ENCODE measurements at regions not wholly inside any gene's neighbourhood (a gene's known extent, or its start where the extent isn't known, plus 50 kb on each side); places are given as distances from the start of the nearest gene placed in this dataset.

GRCh38 chr10:3363311-3364045 lies 190.9 kb upstream of the PITRM1 start:
- Mint-ChIP-seq H3K9me3 (peaks cover 22% of the 10 kb centered on the region), H3K27ac (no peak overlapping the region), H3K27me3 (ENCODE audit: low read depth) (peaks cover 8% of the 10 kb centered on the region), H3K4me1 (ENCODE audit: low read depth) (no peaks in the 10 kb centered on the region), H3K36me3 (ENCODE audit: low read depth) (no peaks in the 10 kb centered on the region), H3K4me3 (no peak overlapping the region)

GRCh38 chr10:3362394-3362793 lies 189.8 kb upstream of the PITRM1 start:
- no peaks in the 10 kb centered on the region for H3K36me3 Mint-ChIP-seq (ENCODE audit: low read depth)
- peaks cover 22% of the 10 kb centered on the region for H3K9me3 Mint-ChIP-seq
- no peak overlapping the region for H3K27ac Mint-ChIP-seq
- no peaks in the 10 kb centered on the region for H3K4me1 Mint-ChIP-seq (ENCODE audit: low read depth)
- H3K4me3 Mint-ChIP-seq, result no peak overlapping the region
- H3K27me3 Mint-ChIP-seq (ENCODE audit: low read depth), result peaks cover 16% of the 10 kb centered on the region

- Mint-ChIP-seq H3K4me1 (ENCODE audit: low read depth) (no peaks in the 10 kb centered on the region), H3K27ac (no peak overlapping the region), H3K27me3 (ENCODE audit: low read depth) (peaks cover 16% of the 10 kb centered on the region), H3K4me3 (no peak overlapping the region), H3K36me3 (ENCODE audit: low read depth) (no peaks in the 10 kb centered on the region), H3K9me3 (peaks cover 22% of the 10 kb centered on the region)
Observed at GRCh38 chr10:3361640-3362039, 189.1 kb upstream of the PITRM1 start.

GRCh38 chr10:3357737-3358136 lies 185.2 kb upstream of the PITRM1 start:
- peaks cover 20% of the 10 kb centered on the region for H3K27me3 Mint-ChIP-seq (ENCODE audit: low read depth)
- H3K4me3 Mint-ChIP-seq, result no peak overlapping the region
- no peaks in the 10 kb centered on the region for H3K36me3 Mint-ChIP-seq (ENCODE audit: low read depth)
- H3K27ac Mint-ChIP-seq, result no peak overlapping the region
- peaks cover 21% of the 10 kb centered on the region for H3K9me3 Mint-ChIP-seq
- H3K4me1 Mint-ChIP-seq (ENCODE audit: low read depth), result no peaks in the 10 kb centered on the region

- no peaks in the 10 kb centered on the region for H3K36me3 Mint-ChIP-seq (ENCODE audit: low read depth)
- H3K4me1 Mint-ChIP-seq (ENCODE audit: low read depth), result no peaks in the 10 kb centered on the region
- peaks cover 20% of the 10 kb centered on the region for H3K27me3 Mint-ChIP-seq (ENCODE audit: low read depth)
- H3K9me3 Mint-ChIP-seq, result peaks cover 8% of the 10 kb centered on the region
- H3K27ac Mint-ChIP-seq, result no peak overlapping the region
- H3K4me3 Mint-ChIP-seq, result no peak overlapping the region
Observed at GRCh38 chr10:3355536-3355935, 183.0 kb upstream of the PITRM1 start.

- Mint-ChIP-seq H3K27me3 (ENCODE audit: low read depth) (peaks cover 28% of the 10 kb centered on the region), H3K4me1 (ENCODE audit: low read depth) (no peaks in the 10 kb centered on the region), H3K27ac (no peak overlapping the region), H3K4me3 (no peak overlapping the region), H3K9me3 (peaks cover 3% of the 10 kb centered on the region), H3K36me3 (ENCODE audit: low read depth) (no peaks in the 10 kb centered on the region)
Observed at GRCh38 chr10:3354174-3354900, 181.8 kb upstream of the PITRM1 start.

- no peak overlapping the region for H3K4me3 Mint-ChIP-seq
- no peak overlapping the region for H3K27ac Mint-ChIP-seq
- no peaks in the 10 kb centered on the region for H3K36me3 Mint-ChIP-seq (ENCODE audit: low read depth)
- no peaks in the 10 kb centered on the region for H3K9me3 Mint-ChIP-seq
- H3K27me3 Mint-ChIP-seq (ENCODE audit: low read depth), result peaks cover 23% of the 10 kb centered on the region
- no peaks in the 10 kb centered on the region for H3K4me1 Mint-ChIP-seq (ENCODE audit: low read depth)
Observed at GRCh38 chr10:3353235-3353634, 180.7 kb upstream of the PITRM1 start.

- Mint-ChIP-seq H3K4me3 (no peak overlapping the region), H3K4me1 (ENCODE audit: low read depth) (no peaks in the 10 kb centered on the region), H3K27me3 (ENCODE audit: low read depth) (peaks cover 23% of the 10 kb centered on the region), H3K36me3 (ENCODE audit: low read depth) (no peaks in the 10 kb centered on the region), H3K27ac (no peak overlapping the region), H3K9me3 (no peaks in the 10 kb centered on the region)
Observed at GRCh38 chr10:3350617-3351258, 178.2 kb upstream of the PITRM1 start.

- peaks cover 28% of the 10 kb centered on the region for H3K27me3 Mint-ChIP-seq (ENCODE audit: low read depth)
- no peak overlapping the region for H3K4me3 Mint-ChIP-seq
- H3K36me3 Mint-ChIP-seq (ENCODE audit: low read depth), result no peaks in the 10 kb centered on the region
- no peaks in the 10 kb centered on the region for H3K9me3 Mint-ChIP-seq
- no peaks in the 10 kb centered on the region for H3K4me1 Mint-ChIP-seq (ENCODE audit: low read depth)
- H3K27ac Mint-ChIP-seq, result no peak overlapping the region
Observed at GRCh38 chr10:3350205-3350604, 177.6 kb upstream of the PITRM1 start.

- H3K27me3 Mint-ChIP-seq (ENCODE audit: low read depth), result peaks cover 31% of the 10 kb centered on the region
- no peaks in the 10 kb centered on the region for H3K9me3 Mint-ChIP-seq
- no peak overlapping the region for H3K4me3 Mint-ChIP-seq
- no peak overlapping the region for H3K27ac Mint-ChIP-seq
- H3K4me1 Mint-ChIP-seq (ENCODE audit: low read depth), result no peaks in the 10 kb centered on the region
- H3K36me3 Mint-ChIP-seq (ENCODE audit: low read depth), result no peaks in the 10 kb centered on the region
Observed at GRCh38 chr10:3348564-3348963, 176.0 kb upstream of the PITRM1 start.

GRCh38 chr10:3347413-3348182 lies 175.0 kb upstream of the PITRM1 start:
- Mint-ChIP-seq H3K36me3 (ENCODE audit: low read depth) (no peaks in the 10 kb centered on the region), H3K9me3 (no peaks in the 10 kb centered on the region), H3K27me3 (ENCODE audit: low read depth) (peaks cover 29% of the 10 kb centered on the region), H3K27ac (no peak overlapping the region), H3K4me1 (ENCODE audit: low read depth) (no peaks in the 10 kb centered on the region), H3K4me3 (no peak overlapping the region)

- Mint-ChIP-seq H3K36me3 (ENCODE audit: low read depth) (no peaks in the 10 kb centered on the region), H3K27ac (no peak overlapping the region), H3K9me3 (no peaks in the 10 kb centered on the region), H3K4me1 (ENCODE audit: low read depth) (no peaks in the 10 kb centered on the region), H3K4me3 (no peak overlapping the region), H3K27me3 (ENCODE audit: low read depth) (peaks cover 29% of the 10 kb centered on the region)
Observed at GRCh38 chr10:3346851-3347250, 174.3 kb upstream of the PITRM1 start.

- H3K27me3 Mint-ChIP-seq (ENCODE audit: low read depth), result peaks cover 23% of the 10 kb centered on the region
- H3K27ac Mint-ChIP-seq, result no peak overlapping the region
- no peak overlapping the region for H3K4me3 Mint-ChIP-seq
- no peaks in the 10 kb centered on the region for H3K9me3 Mint-ChIP-seq
- H3K36me3 Mint-ChIP-seq (ENCODE audit: low read depth), result no peaks in the 10 kb centered on the region
- H3K4me1 Mint-ChIP-seq (ENCODE audit: low read depth), result no peaks in the 10 kb centered on the region
Observed at GRCh38 chr10:3342771-3343170, 170.2 kb upstream of the PITRM1 start.

GRCh38 chr10:3340127-3340730 lies 167.6 kb upstream of the PITRM1 start:
- no peaks in the 10 kb centered on the region for H3K4me1 Mint-ChIP-seq (ENCODE audit: low read depth)
- peaks cover 18% of the 10 kb centered on the region for H3K27me3 Mint-ChIP-seq (ENCODE audit: low read depth)
- no peak overlapping the region for H3K4me3 Mint-ChIP-seq
- no peaks in the 10 kb centered on the region for H3K36me3 Mint-ChIP-seq (ENCODE audit: low read depth)
- no peak overlapping the region for H3K27ac Mint-ChIP-seq
- H3K9me3 Mint-ChIP-seq, result no peaks in the 10 kb centered on the region
